Keratinocyte (primary cell): ENCODE measurements at regions not wholly inside any gene's neighbourhood (a gene's known extent, or its start where the extent isn't known, plus 50 kb on each side); places are given as distances from the start of the nearest gene placed in this dataset.

Experiments used
- DNase-seq: peaks from one replicate; pipeline ENCODE4 v3.0.0-alpha.2; 2011; ENCODE audit warnings: low read depth, missing footprints, low spot score
- FAIRE-seq: peaks from 2 replicates; lab custom pipeline; 2011; peaks lifted over from hg19 to GRCh38; lab: Jason Lieb, UNC
- H2AFZ ChIP-seq: 2 replicates; pipeline ENCODE4 v1.6.0; 2012; ENCODE audit warnings: low read length, control low read depth, inconsistent platforms; ENCODE audit not compliant: control insufficient read depth
- H3K27ac ChIP-seq: 2 replicates; pipeline ENCODE4 v1.5.1; 2011; ENCODE audit warnings: low read length; ENCODE audit not compliant: control insufficient read depth, insufficient read depth
- H3K27me3 ChIP-seq: 3 replicates; pipeline ENCODE4 v1.6.0; 2011; ENCODE audit warnings: low read length; ENCODE audit not compliant: control insufficient read depth, insufficient read depth; ENCODE audit errors: extremely low read depth
- H3K36me3 ChIP-seq, 2 experiments: 2 replicates in 1 of 2; 3 replicates in 1 of 2; pipeline ENCODE4 v1.5.1; 2011; ENCODE audit warnings: low read length in 2 of 2, mild to moderate bottlenecking in 1 of 2; ENCODE audit not compliant: control insufficient read depth in 2 of 2, insufficient read depth in 2 of 2; ENCODE audit errors: extremely low read depth in 1 of 2
- H3K4me1 ChIP-seq: 3 replicates; pipeline ENCODE4 v1.5.1; 2011; ENCODE audit warnings: low read length; ENCODE audit not compliant: control insufficient read depth, insufficient read depth; ENCODE audit errors: extremely low read depth
- H3K4me2 ChIP-seq: 3 replicates; pipeline ENCODE4 v1.6.0; 2011; ENCODE audit warnings: low read depth, low read length; ENCODE audit not compliant: control insufficient read depth, insufficient read depth; ENCODE audit errors: extremely low read depth
- H3K4me3 ChIP-seq, 3 experiments: fragments of 200-600 bp in 1 of 3; sonication (generic) in 1 of 3; 2 replicates in 2 of 3; 3 replicates in 1 of 3; pipeline ENCODE4 v1.5.1; 2011 to 2016; ENCODE audit warnings: low read length in 3 of 3, mild to moderate bottlenecking in 3 of 3, control low read depth in 2 of 3, inconsistent platforms in 1 of 3, low read depth in 1 of 3, mixed read lengths in 1 of 3, mixed run types in 1 of 3, moderate library complexity in 1 of 3; ENCODE audit not compliant: control insufficient read depth in 2 of 3, insufficient read depth in 2 of 3; ENCODE audit errors: extremely low read depth in 1 of 3
- H3K79me2 ChIP-seq: 2 replicates; pipeline ENCODE4 v1.6.0; 2012; ENCODE audit warnings: low read length; ENCODE audit not compliant: control insufficient read depth, insufficient read depth
- H3K9ac ChIP-seq: 3 replicates; pipeline ENCODE4 v1.6.0; 2011; ENCODE audit warnings: low read length; ENCODE audit not compliant: control insufficient read depth, insufficient read depth; ENCODE audit errors: extremely low read depth
- H3K9me1 ChIP-seq: 3 replicates; pipeline ENCODE4 v1.6.0; 2011; ENCODE audit warnings: low read length; ENCODE audit not compliant: control insufficient read depth, insufficient read depth; ENCODE audit errors: extremely low read depth
- H3K9me3 ChIP-seq: 2 replicates; pipeline ENCODE4 v1.5.1; 2012; ENCODE audit warnings: low read depth, low read length; ENCODE audit not compliant: control insufficient read depth
- H4K20me1 ChIP-seq: 3 replicates; pipeline ENCODE4 v1.6.0; 2011; ENCODE audit warnings: low read length; ENCODE audit not compliant: control insufficient read depth, insufficient read depth; ENCODE audit errors: extremely low read depth
- EZH2 ChIP-seq: IDR thresholded peaks from one replicate; pipeline ENCODE4 v1.6.1; 2012; ENCODE audit warnings: inconsistent platforms, mild to moderate bottlenecking, low read length, moderate library complexity
- dilution Hi-C: fragments of 300-500 bp; cut with MboI; formaldehyde crosslinking; loops from one replicate; pipeline ENCODE4 v1.7.0; 2020; ENCODE audit warnings: low sequenced_read_pairs; ENCODE audit not compliant: extremely low pct_ligation_motif_present
- TF ChIP-seq, protein P1 (sequence below), 3 experiments: IDR thresholded peaks in 1 of 3; conservative IDR thresholded peaks in 1 of 3; optimal IDR thresholded peaks in 1 of 3; 2 replicates in 2 of 3; 3 replicates in 1 of 3; pipeline versions ENCODE3 to v1.5.1; 2011; ENCODE audit warnings: low read length in 3 of 3, mild to moderate bottlenecking in 3 of 3, moderate library complexity in 2 of 3, control low read depth in 1 of 3, inconsistent platforms in 1 of 3; ENCODE audit not compliant: insufficient read depth in 2 of 3; ENCODE audit errors: extremely low read depth in 1 of 3

GRCh38 chr6:44012078-44012493 lies 115.2 kb downstream of the MRPL14 start:
- Histone ChIP-seq H3K27ac (no peak overlapping the region), H2AFZ (no peak overlapping the region), H3K27me3 (no peaks in the 10 kb centered on the region), H3K4me1 (peaks cover 22% of the 10 kb centered on the region), H3K9me1 (no peaks in the 10 kb centered on the region), H4K20me1 (no peaks in the 10 kb centered on the region), H3K79me2 (no peaks in the 10 kb centered on the region), H3K4me2 (no peak overlapping the region), H3K4me3 (no peak overlapping the region), H3K36me3 (no peaks in the 10 kb centered on the region), H3K9me3 (peaks cover 3% of the 10 kb centered on the region), H3K9ac (no peak overlapping the region)
- dilution Hi-C loops, result no loop called here
- peak; percentile 69 for FAIRE-seq
- DNase-seq, result peak; percentile 76
- TF ChIP-seq, protein P1, sequence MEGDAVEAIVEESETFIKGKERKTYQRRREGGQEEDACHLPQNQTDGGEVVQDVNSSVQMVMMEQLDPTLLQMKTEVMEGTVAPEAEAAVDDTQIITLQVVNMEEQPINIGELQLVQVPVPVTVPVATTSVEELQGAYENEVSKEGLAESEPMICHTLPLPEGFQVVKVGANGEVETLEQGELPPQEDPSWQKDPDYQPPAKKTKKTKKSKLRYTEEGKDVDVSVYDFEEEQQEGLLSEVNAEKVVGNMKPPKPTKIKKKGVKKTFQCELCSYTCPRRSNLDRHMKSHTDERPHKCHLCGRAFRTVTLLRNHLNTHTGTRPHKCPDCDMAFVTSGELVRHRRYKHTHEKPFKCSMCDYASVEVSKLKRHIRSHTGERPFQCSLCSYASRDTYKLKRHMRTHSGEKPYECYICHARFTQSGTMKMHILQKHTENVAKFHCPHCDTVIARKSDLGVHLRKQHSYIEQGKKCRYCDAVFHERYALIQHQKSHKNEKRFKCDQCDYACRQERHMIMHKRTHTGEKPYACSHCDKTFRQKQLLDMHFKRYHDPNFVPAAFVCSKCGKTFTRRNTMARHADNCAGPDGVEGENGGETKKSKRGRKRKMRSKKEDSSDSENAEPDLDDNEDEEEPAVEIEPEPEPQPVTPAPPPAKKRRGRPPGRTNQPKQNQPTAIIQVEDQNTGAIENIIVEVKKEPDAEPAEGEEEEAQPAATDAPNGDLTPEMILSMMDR (optimal IDR thresholded peaks at IDR 0.05 in 1 of 3, IDR thresholded peaks at IDR 0.05 in 1 of 3, conservative IDR thresholded peaks at IDR 0.05 in 1 of 3; ENCODE audit: extremely low read depth in 1 of 3, insufficient read depth in 2 of 3, low read length in 3 of 3), result no peak
- TF ChIP-seq EZH2, result no peak

DNA sequence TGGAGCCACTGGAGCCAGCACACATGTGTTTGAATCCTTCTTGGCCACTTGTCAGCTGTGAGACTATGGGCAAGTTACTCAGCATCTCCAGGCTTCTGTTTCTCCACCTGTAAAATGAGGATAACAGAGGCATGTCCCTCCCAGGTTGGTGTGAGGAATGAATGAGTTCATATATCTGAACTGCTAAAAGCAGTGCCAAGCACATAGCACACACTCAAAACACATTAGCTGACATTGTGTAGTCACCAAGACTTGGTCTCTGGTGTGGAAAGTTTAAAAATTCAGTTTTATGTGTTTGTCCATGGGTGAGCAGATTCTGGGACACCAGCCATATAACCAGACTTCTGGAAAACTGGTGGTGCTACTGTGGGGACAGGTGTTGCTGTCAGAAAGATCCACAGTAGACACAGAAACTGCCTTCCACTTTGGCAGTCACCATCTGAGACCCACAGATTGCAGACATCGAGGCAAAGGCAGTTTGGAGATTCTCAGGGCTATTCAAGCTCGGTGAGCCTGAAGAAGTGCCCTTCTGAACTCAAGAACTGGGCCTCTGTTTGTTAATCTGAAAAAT lies 115.8 kb downstream of the MRPL14 start:
- TF ChIP-seq EZH2, result no peak
- TF ChIP-seq, protein P1 (optimal IDR thresholded peaks at IDR 0.05 in 1 of 3, IDR thresholded peaks at IDR 0.05 in 1 of 3, conservative IDR thresholded peaks at IDR 0.05 in 1 of 3; ENCODE audit: extremely low read depth in 1 of 3, insufficient read depth in 2 of 3, low read length in 3 of 3), result no peak
- peak; percentile 29 for FAIRE-seq
- Histone ChIP-seq H3K4me1 (peaks cover 22% of the 10 kb centered on the region), H3K4me3 (no peak overlapping the region), H3K9ac (no peak overlapping the region), H3K9me1 (no peaks in the 10 kb centered on the region), H4K20me1 (no peaks in the 10 kb centered on the region), H2AFZ (no peak overlapping the region), H3K36me3 (no peaks in the 10 kb centered on the region), H3K4me2 (no peak overlapping the region), H3K9me3 (peaks cover 3% of the 10 kb centered on the region), H3K79me2 (no peaks in the 10 kb centered on the region), H3K27ac (no peak overlapping the region), H3K27me3 (no peaks in the 10 kb centered on the region)
- no peak for DNase-seq
- dilution Hi-C loops, result no loop called here
